GM23338 (cell line): ENCODE measurements at regions not wholly inside any gene's neighbourhood (a gene's known extent, or its start where the extent isn't known, plus 50 kb on each side); places are given as distances from the start of the nearest gene placed in this dataset.

Experiments
- CREB1 ChIP-seq: fragments of 250-450 bp; sonication (Bioruptor Pico); IDR thresholded peaks from 2 replicates; pipeline ENCODE4 v1.5.0; 2020; ENCODE audit warnings: low read depth, mild to moderate bottlenecking, moderate library complexity
- CTCF ChIP-seq, 2 experiments: fragments of 200-600 bp in 1 of 2; sonication (generic) in 1 of 2; conservative IDR thresholded peaks; 2 replicates each; pipeline versions ENCODE4 v1.5.1 to v1.6.1; 2016 to 2017; ENCODE audit warnings: antibody characterized with exemption in 2 of 2, low read depth in 2 of 2, mild to moderate bottlenecking in 2 of 2, moderate library complexity in 1 of 2
- EZH2 ChIP-seq: fragments of 200-600 bp; sonication (generic); IDR thresholded peaks from one replicate; pipeline ENCODE4 v1.8.0; 2017; ENCODE audit warnings: antibody characterized with exemption, mild to moderate bottlenecking, low read depth; ENCODE audit not compliant: unreplicated experiment
- EZH2phosphoT487 ChIP-seq: fragments of 200-600 bp; sonication (generic); IDR thresholded peaks from one replicate; pipeline ENCODE4 v1.8.1; 2018; ENCODE audit warnings: antibody characterized with exemption; ENCODE audit not compliant: unreplicated experiment
- POLR2AphosphoS5 ChIP-seq: IDR thresholded peaks from 2 replicates; pipeline ENCODE4 v1.6.1; 2016; ENCODE audit warnings: antibody characterized with exemption, low read depth
- REST ChIP-seq: IDR thresholded peaks from one replicate; pipeline ENCODE4 v1.6.1; 2018; ENCODE audit warnings: antibody characterized with exemption; ENCODE audit not compliant: unreplicated experiment

- no peak for TF ChIP-seq CTCF (conservative IDR thresholded peaks at IDR 0.05; ENCODE audit: low read depth in 2 of 2)
- no peak for TF ChIP-seq POLR2AphosphoS5
- no peak for TF ChIP-seq REST
- no peak for TF ChIP-seq EZH2
- no peak for TF ChIP-seq CREB1 (CRISPR knock-in tag)
- no peak for TF ChIP-seq EZH2phosphoT487
These were observed 809.3 kb downstream of the NCAM2 start for GRCh38 chr21:21807598-21807903.
